Coronary artery (tissue), 2 donors: ENCODE measurements at regions not wholly inside any gene's neighbourhood (a gene's known extent, or its start where the extent isn't known, plus 50 kb on each side); places are given as distances from the start of the nearest gene placed in this dataset.

Experiments
- DNase-seq: peaks from one replicate; pipeline ENCODE4 v3.0.0-alpha.2; 2017; ENCODE audit warnings: low spot score
- H3K27ac ChIP-seq, 2 donors: fragments of 200-600 bp; sonication (generic); one replicate each; pipeline ENCODE4 v1.5.1; 2016 to 2019
- H3K4me3 ChIP-seq: fragments of 200-600 bp; sonication (generic); 2 replicates; pipeline ENCODE4 v1.5.1; 2016; ENCODE audit warnings: mild to moderate bottlenecking, moderate library complexity
- CTCF ChIP-seq: fragments of 200-600 bp; sonication (generic); IDR thresholded peaks from one replicate; pipeline ENCODE4 v1.5.1; 2019; ENCODE audit warnings: antibody characterized with exemption

DNA sequence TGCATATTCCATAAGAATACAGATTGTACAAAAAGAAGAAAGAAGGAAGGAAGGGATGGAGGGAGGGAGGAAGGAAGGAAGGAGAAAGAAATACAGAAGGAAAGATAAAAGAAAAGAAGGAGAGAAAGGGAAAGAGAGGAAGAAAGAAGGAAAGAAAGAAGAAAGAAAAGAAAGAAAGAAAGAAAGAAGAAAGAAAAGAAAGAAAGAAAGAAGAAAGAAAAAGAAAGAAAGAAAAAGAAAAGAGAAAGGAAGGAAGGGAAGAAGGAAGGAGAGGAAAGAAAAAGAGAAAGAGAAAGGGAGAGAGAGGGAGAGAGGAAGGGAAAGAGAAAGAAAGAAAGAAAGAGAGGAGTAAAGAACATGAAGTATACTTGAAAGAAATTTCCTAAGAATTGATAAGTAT is 577.9 kb upstream of the ALCAM start:
- no peak for DNase-seq
- TF ChIP-seq CTCF = no peak
- Histone ChIP-seq H3K27ac (no peak overlapping the region), H3K4me3 (no peak overlapping the region)

- H3K4me3 ChIP-seq = no peak overlapping the region
- TF ChIP-seq CTCF = no peak
- H3K27ac ChIP-seq = no peak overlapping the region
- no peak for DNase-seq
Measured at GRCh38 chr3:104791331-104791730, 575.4 kb upstream of the ALCAM start.

DNA sequence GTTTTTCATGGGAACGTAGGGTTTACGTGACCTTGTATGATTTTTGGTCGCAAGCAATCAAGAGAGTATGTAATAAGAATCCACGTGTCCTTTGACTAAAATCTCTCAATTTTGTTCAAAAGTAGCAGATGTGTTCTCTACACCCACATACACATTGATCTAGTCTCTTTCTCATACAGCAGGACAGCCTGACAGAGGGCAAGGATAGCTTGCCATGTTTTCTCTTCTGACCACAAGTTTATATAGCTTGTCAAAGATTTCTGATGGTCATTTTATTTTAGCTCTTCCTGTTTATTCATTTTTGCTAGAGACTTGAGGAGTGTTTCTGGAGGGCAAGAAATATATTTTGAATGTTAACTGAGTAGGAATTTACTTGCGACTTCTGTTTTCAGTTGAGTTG is 570.2 kb upstream of the ALCAM start:
- H3K27ac ChIP-seq = no peak overlapping the region
- no peak for TF ChIP-seq CTCF

GRCh38 chr3:104805042-104805441 is 561.7 kb upstream of the ALCAM start:
- no peak for DNase-seq
- no peak overlapping the region for H3K27ac ChIP-seq
- no peak for TF ChIP-seq CTCF
- no peak overlapping the region for H3K4me3 ChIP-seq

More for the DNA sequence above, 570.2 kb upstream of the ALCAM start:
- H3K4me3 ChIP-seq = no peak overlapping the region
- no peak for DNase-seq

GRCh38 chr3:104805508-104805907 is 561.2 kb upstream of the ALCAM start:
- H3K4me3 ChIP-seq = no peak overlapping the region
- no peak overlapping the region for H3K27ac ChIP-seq
- DNase-seq = no peak
- TF ChIP-seq CTCF = no peak

DNA sequence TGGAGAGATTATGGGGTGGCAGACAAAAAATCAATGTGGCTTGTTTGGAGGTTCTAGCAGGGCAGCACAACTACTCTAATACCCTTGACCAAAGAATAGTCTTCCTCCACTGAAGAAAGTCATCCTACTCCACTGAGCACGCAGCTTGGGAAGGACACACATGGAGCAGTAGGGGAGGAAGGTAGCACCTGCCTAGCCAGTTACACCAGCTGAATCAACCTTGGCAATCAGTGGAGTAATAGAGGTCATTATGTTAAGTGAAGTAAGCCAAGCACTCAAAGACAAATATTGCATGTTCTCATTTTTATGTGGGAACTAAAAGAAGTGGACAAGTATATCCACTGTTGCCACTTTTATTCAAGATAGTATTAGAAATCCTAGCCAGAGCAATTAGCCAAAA is 555.8 kb upstream of the ALCAM start:
- H3K4me3 ChIP-seq = no peak overlapping the region
- TF ChIP-seq CTCF = no peak
- H3K27ac ChIP-seq = no peak overlapping the region
- DNase-seq = no peak

DNA sequence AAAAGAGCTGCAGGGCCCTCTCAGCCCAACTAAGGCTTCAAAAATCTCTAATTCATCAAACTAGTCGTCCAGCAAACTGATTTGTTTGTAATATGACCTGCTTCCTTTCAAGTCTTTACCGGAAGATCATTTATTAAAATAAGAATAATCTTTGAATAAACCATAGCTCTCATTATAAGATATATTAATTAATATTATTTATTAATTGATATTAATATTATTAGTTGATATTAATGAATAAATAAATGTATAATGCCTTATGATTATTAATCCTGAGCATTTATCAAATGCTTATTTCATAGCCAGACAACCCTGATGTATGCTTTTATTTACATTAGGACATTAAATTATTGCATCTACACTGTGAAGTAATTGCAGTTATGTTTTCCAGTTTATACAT is 550.7 kb upstream of the ALCAM start:
- DNase-seq = no peak
- H3K4me3 ChIP-seq = no peak overlapping the region
- TF ChIP-seq CTCF = no peak
- H3K27ac ChIP-seq = no peak overlapping the region
